Vagina (tissue), 2 donors: ENCODE measurements at regions not wholly inside any gene's neighbourhood (a gene's known extent, or its start where the extent isn't known, plus 50 kb on each side); places are given as distances from the start of the nearest gene placed in this dataset.

Experiments used
- DNase-seq, 2 donors: peaks; one replicate each; pipeline ENCODE4 v3.0.0-alpha.2; 2017; ENCODE audit errors: extremely low spot score in 2 of 2
- H3K27ac ChIP-seq: fragments of 200-600 bp; sonication (generic); one replicate; pipeline ENCODE4 v1.5.1; 2019
- H3K27me3 ChIP-seq: fragments of 200-600 bp; sonication (generic); one replicate; pipeline ENCODE4 v1.5.1; 2019
- H3K36me3 ChIP-seq, 2 donors: fragments of 200-600 bp; sonication (generic); one replicate each; pipeline ENCODE4 v1.5.1; 2017 to 2019
- H3K4me1 ChIP-seq: fragments of 200-600 bp; sonication (generic); one replicate; pipeline ENCODE4 v1.5.1; 2019
- H3K4me3 ChIP-seq, 2 donors: fragments of 200-600 bp; sonication (generic); 1 replicate in 1 of 2; 2 replicates in 1 of 2; pipeline ENCODE4 v1.5.1; 2016 to 2019
- H3K9me3 ChIP-seq: fragments of 200-600 bp; sonication (generic); one replicate; pipeline ENCODE4 v1.5.1; 2019
- CTCF ChIP-seq, 3 experiments: fragments of 450-650 bp in 2 of 3; fragments of 200-600 bp in 1 of 3; sonication (generic) in 1 of 3; IDR thresholded peaks; one replicate each; pipeline ENCODE4 v1.5.1; 2017 to 2019; ENCODE audit warnings: antibody characterized with exemption in 3 of 3, mild to moderate bottlenecking in 2 of 3, moderate library complexity in 2 of 3
- POLR2A ChIP-seq, 2 donors: fragments of 450-650 bp; IDR thresholded peaks; one replicate each; pipeline ENCODE4 v1.6.1; 2017; ENCODE audit warnings: antibody characterized with exemption in 2 of 2, mild to moderate bottlenecking in 2 of 2, moderate library complexity in 2 of 2
- POLR2AphosphoS5 ChIP-seq, 2 donors: sonication (generic); formaldehyde crosslinking; IDR thresholded peaks; one replicate each; pipeline ENCODE4 v1.9.0; 2017; ENCODE audit warnings: antibody characterized with exemption in 2 of 2, mild to moderate bottlenecking in 2 of 2, low read depth in 1 of 2; ENCODE audit not compliant: insufficient read depth in 1 of 2
- intact Hi-C: fragments of 100-400 bp; cut with DNase I; formaldehyde crosslinking; loops from one replicate; pipeline ENCODE4 v1.15.1; 2023

DNA sequence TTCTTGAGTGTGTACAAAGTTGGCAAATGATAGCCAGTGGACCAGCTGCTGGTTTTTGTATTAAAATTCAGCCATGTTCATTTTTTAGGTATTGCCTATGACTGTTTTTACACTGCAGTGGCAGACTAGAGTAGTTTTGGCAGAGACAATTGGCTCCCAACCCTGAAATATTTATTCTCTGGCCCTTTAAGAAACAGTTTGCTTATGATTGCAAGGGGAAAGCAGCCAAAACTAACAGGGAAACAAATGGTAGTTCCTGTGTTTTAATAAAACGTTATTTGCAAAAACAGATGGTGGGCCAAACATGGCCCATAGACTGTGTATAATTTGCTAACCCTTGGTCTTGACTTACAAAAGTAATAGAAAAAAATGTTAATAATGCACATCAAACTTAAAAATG, 110.2 kb downstream of the ALX1 start:
- Histone ChIP-seq H3K27ac (no peak overlapping the region), H3K4me3 (no peak overlapping the region), H3K36me3 (no peaks in the 10 kb centered on the region), H3K9me3 (no peaks in the 10 kb centered on the region), H3K27me3 (no peaks in the 10 kb centered on the region), H3K4me1 (no peaks in the 10 kb centered on the region)
- TF ChIP-seq CTCF (IDR thresholded peaks at IDR 0.05) (no peak), POLR2A (IDR thresholded peaks at IDR 0.05) (no peak), POLR2AphosphoS5 (IDR thresholded peaks at IDR 0.05; ENCODE audit: insufficient read depth in 1 of 2, low read depth in 1 of 2) (no peak)
- no peak for DNase-seq
- intact Hi-C loops: loop anchor here (5.0 kb wide), 1 partner anchor 1883 kb away; no protein-coding TSS in a partner anchor

DNA sequence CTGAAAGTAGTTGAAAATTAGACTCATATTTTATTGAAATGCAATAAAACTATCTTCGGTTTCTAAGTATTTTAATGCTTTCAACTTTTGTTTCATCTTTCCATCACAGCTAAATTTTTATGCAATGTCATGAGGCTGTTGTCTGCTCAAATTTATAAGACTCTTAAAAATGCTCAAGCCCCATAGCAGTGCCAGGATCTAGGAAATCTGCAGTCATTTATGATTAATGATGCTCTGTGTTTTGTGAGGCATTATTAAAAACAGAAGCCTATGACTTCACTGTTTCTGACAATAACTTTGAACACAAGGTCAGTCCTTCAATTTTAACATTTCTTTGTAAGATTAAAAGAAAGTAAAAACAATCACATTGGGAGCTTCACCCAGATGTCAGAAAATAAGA, 112.5 kb downstream of the ALX1 start:
- H3K4me1 ChIP-seq: no peaks in the 10 kb centered on the region
- intact Hi-C loops: loop anchor here (5.0 kb wide), 1 partner anchor 1885 kb away; no protein-coding TSS in a partner anchor

GRCh38 chr12:85393606-85394005, 113.6 kb downstream of the ALX1 start:
- DNase-seq: no peak
- Histone ChIP-seq H3K4me1 (no peaks in the 10 kb centered on the region), H3K4me3 (no peak overlapping the region), H3K27me3 (no peaks in the 10 kb centered on the region), H3K36me3 (no peaks in the 10 kb centered on the region), H3K27ac (no peak overlapping the region), H3K9me3 (no peaks in the 10 kb centered on the region)
- TF ChIP-seq POLR2AphosphoS5 (IDR thresholded peaks at IDR 0.05; ENCODE audit: insufficient read depth in 1 of 2, low read depth in 1 of 2) (no peak), CTCF (IDR thresholded peaks at IDR 0.05) (no peak), POLR2A (IDR thresholded peaks at IDR 0.05) (no peak)
- intact Hi-C loops: loop anchor here (5.0 kb wide), 1 partner anchor 1886 kb away; no protein-coding TSS in a partner anchor

More for the DNA sequence above, 112.5 kb downstream of the ALX1 start:
- Histone ChIP-seq H3K27ac (no peak overlapping the region), H3K9me3 (no peaks in the 10 kb centered on the region), H3K4me3 (no peak overlapping the region), H3K36me3 (no peaks in the 10 kb centered on the region), H3K27me3 (no peaks in the 10 kb centered on the region)
- no peak for DNase-seq
- TF ChIP-seq POLR2A (IDR thresholded peaks at IDR 0.05) (no peak), CTCF (IDR thresholded peaks at IDR 0.05) (no peak), POLR2AphosphoS5 (IDR thresholded peaks at IDR 0.05; ENCODE audit: insufficient read depth in 1 of 2, low read depth in 1 of 2) (no peak)

- H3K27me3 ChIP-seq: no peaks in the 10 kb centered on the region
- H3K27ac ChIP-seq: no peak overlapping the region
- no peak for DNase-seq
- no peaks in the 10 kb centered on the region for H3K36me3 ChIP-seq
- no peak overlapping the region for H3K4me3 ChIP-seq
- intact Hi-C loops: loop anchor here (5.0 kb wide), 1 partner anchor 1887 kb away; no protein-coding TSS in a partner anchor
- no peak for TF ChIP-seq CTCF (IDR thresholded peaks at IDR 0.05)
- TF ChIP-seq POLR2AphosphoS5 (IDR thresholded peaks at IDR 0.05; ENCODE audit: insufficient read depth in 1 of 2, low read depth in 1 of 2): no peak
- TF ChIP-seq POLR2A (IDR thresholded peaks at IDR 0.05): no peak
- no peaks in the 10 kb centered on the region for H3K4me1 ChIP-seq
- no peaks in the 10 kb centered on the region for H3K9me3 ChIP-seq
Observed at GRCh38 chr12:85394065-85394464, 114.0 kb downstream of the ALX1 start.

DNA sequence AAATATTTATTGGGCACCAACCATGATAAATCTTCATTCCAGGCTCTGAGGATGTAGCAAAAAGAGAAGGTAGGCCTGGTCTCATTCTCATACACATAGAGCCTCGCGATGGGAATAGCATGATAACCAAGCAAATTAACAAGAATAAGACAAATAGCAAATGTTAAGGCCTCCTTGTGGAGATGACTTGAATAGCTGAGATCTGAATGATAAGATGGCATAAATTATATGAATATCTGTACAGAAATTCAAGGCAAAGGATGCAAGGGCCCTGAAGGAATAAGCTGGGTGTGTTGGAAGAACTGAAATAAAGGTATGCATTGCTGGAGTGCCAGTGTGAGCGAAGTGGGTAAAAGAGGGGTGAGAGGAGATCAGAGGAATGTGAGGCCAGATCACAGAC, 114.8 kb downstream of the ALX1 start:
- intact Hi-C loops: loop anchor here (5.0 kb wide), 1 partner anchor 1888 kb away; no protein-coding TSS in a partner anchor
- Histone ChIP-seq H3K4me3 (no peak overlapping the region), H3K27me3 (no peaks in the 10 kb centered on the region), H3K4me1 (no peaks in the 10 kb centered on the region), H3K27ac (no peak overlapping the region), H3K36me3 (no peaks in the 10 kb centered on the region), H3K9me3 (no peaks in the 10 kb centered on the region)
- DNase-seq: no peak
- TF ChIP-seq CTCF (IDR thresholded peaks at IDR 0.05) (no peak), POLR2A (IDR thresholded peaks at IDR 0.05) (no peak), POLR2AphosphoS5 (IDR thresholded peaks at IDR 0.05; ENCODE audit: insufficient read depth in 1 of 2, low read depth in 1 of 2) (no peak)
